Smooth muscle cell (in vitro differentiated cells): ENCODE measurements at regions not wholly inside any gene's neighbourhood (a gene's known extent, or its start where the extent isn't known, plus 50 kb on each side); places are given as distances from the start of the nearest gene placed in this dataset.

Experiments used
- DNase-seq: peaks from one replicate; lab custom pipeline; 2025; ENCODE audit not compliant: unreplicated experiment; lab: John Stamatoyannopoulos, UW
- H2AFZ ChIP-seq: fragments of 200-600 bp; sonication (generic); 2 replicates; pipeline ENCODE4 v1.6.0; 2016; ENCODE audit warnings: antibody characterized with exemption, low read depth, mild to moderate bottlenecking
- H3F3A ChIP-seq: fragments of 200-600 bp; sonication (generic); 2 replicates; pipeline ENCODE4 v1.6.0; 2017; ENCODE audit warnings: antibody characterized with exemption, low read depth
- H3K27ac ChIP-seq: fragments of 200-600 bp; sonication (generic); 2 replicates; pipeline ENCODE4 v1.5.1; 2016; ENCODE audit warnings: low read depth, mild to moderate bottlenecking
- H3K27me3 ChIP-seq: fragments of 200-600 bp; sonication (generic); 2 replicates; pipeline ENCODE4 v1.6.1; 2016; ENCODE audit warnings: low read depth, mild to moderate bottlenecking
- H3K36me3 ChIP-seq: fragments of 200-600 bp; sonication (generic); 2 replicates; pipeline ENCODE4 v1.5.1; 2016; ENCODE audit warnings: low read depth
- H3K4me1 ChIP-seq: fragments of 200-600 bp; sonication (generic); 2 replicates; pipeline ENCODE4 v1.5.1; 2016; ENCODE audit warnings: low read depth
- H3K4me2 ChIP-seq: fragments of 200-600 bp; sonication (generic); 2 replicates; pipeline ENCODE4 v1.6.0; 2016; ENCODE audit warnings: mild to moderate bottlenecking
- H3K4me3 ChIP-seq: fragments of 200-600 bp; sonication (generic); 2 replicates; pipeline ENCODE4 v1.5.1; 2016; ENCODE audit warnings: mild to moderate bottlenecking
- H3K79me2 ChIP-seq: fragments of 200-600 bp; sonication (generic); 2 replicates; pipeline ENCODE4 v1.6.0; 2016; ENCODE audit warnings: low read depth, mild to moderate bottlenecking
- H3K9ac ChIP-seq: fragments of 200-600 bp; sonication (generic); 2 replicates; pipeline ENCODE4 v1.6.0; 2016; ENCODE audit warnings: low read depth
- H3K9me3 ChIP-seq: fragments of 200-600 bp; sonication (generic); replicated peaks from 2 replicates; pipeline ENCODE4 v1.5.1; 2016; ENCODE audit warnings: low read depth
- H4K20me1 ChIP-seq: fragments of 200-600 bp; sonication (generic); 2 replicates; pipeline ENCODE4 v1.6.0; 2016; ENCODE audit warnings: low read depth
- WGBS: methylation state at CpG from one replicate; pipeline ENCODE4 v1.1.7; 2016; ENCODE audit warnings: low lambda C conversion rate; 5-methylcytosine and 5-hydroxymethylcytosine counted together
- TF ChIP-seq, protein P1 (sequence below): fragments of 200-600 bp; sonication (generic); IDR thresholded peaks from 2 replicates; pipeline ENCODE4 v1.5.1; 2017; ENCODE audit warnings: borderline replicate concordance, mild to moderate bottlenecking, antibody characterized with exemption; ENCODE audit not compliant: insufficient read depth, poor library complexity, severe bottlenecking

DNA sequence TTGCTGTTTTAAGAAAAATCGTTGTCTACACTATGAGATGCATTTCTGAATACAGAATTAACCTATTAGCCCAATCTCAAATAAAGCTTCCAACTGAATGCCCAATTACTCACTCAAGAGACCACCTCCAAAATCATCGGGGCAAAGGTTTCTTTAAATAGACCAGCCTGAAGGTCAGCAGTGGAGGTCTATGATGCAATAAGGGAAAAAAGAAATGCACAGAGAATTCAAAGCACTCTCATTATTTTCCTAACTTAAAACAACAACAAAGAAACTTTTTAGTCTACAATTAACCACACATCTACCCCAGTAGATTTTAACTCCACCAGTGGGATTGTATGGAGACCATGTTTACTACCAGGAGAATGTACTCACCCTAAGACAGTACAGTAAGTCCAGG is 657.7 kb upstream of the CCDC54 start:
- Histone ChIP-seq H3K36me3 (no peaks in the 10 kb centered on the region), H2AFZ (no peak overlapping the region), H3K27me3 (no peaks in the 10 kb centered on the region), H3K9me3 (no peaks in the 10 kb centered on the region), H4K20me1 (no peaks in the 10 kb centered on the region), H3K4me2 (no peak overlapping the region), H3K9ac (no peak overlapping the region), H3K4me3 (no peak overlapping the region), H3F3A (no peaks in the 10 kb centered on the region), H3K27ac (no peak overlapping the region), H3K79me2 (no peaks in the 10 kb centered on the region), H3K4me1 (no peaks in the 10 kb centered on the region)
- 68% methylated on average over 2 of the region's 2 CpGs for WGBS
- TF ChIP-seq, protein P1, sequence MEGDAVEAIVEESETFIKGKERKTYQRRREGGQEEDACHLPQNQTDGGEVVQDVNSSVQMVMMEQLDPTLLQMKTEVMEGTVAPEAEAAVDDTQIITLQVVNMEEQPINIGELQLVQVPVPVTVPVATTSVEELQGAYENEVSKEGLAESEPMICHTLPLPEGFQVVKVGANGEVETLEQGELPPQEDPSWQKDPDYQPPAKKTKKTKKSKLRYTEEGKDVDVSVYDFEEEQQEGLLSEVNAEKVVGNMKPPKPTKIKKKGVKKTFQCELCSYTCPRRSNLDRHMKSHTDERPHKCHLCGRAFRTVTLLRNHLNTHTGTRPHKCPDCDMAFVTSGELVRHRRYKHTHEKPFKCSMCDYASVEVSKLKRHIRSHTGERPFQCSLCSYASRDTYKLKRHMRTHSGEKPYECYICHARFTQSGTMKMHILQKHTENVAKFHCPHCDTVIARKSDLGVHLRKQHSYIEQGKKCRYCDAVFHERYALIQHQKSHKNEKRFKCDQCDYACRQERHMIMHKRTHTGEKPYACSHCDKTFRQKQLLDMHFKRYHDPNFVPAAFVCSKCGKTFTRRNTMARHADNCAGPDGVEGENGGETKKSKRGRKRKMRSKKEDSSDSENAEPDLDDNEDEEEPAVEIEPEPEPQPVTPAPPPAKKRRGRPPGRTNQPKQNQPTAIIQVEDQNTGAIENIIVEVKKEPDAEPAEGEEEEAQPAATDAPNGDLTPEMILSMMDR = no peak
- DNase-seq = no peak

DNA sequence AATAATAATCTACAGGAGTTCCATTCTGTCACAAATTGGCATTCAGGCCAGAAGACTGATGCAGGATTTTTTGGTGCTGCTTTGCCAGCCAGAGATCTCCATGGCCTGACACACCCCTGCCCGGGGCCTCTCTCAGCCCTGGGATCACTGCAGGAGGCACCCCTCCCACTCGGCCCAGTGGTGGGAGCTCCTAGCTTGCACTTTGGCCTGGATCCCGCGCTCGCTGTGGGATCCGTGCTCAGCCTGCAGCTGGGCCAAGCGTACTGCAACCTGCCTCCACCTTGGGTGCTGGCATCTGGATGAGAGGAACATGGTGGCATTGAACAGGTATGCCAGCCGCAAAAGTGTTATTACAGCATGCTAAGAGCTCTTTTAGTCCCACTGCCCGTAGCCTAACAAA is 656.7 kb upstream of the CCDC54 start:
- WGBS = 87% methylated on average over 9 of the region's 9 CpGs
- H3K27me3 ChIP-seq = no peaks in the 10 kb centered on the region
- H3K4me1 ChIP-seq = no peaks in the 10 kb centered on the region
- no peaks in the 10 kb centered on the region for H3K9me3 ChIP-seq
- no peak overlapping the region for H3K4me2 ChIP-seq
- no peak overlapping the region for H3K9ac ChIP-seq
- TF ChIP-seq, protein P1 = no peak
- H2AFZ ChIP-seq = no peak overlapping the region
- no peak overlapping the region for H3K4me3 ChIP-seq
- no peaks in the 10 kb centered on the region for H4K20me1 ChIP-seq
- no peaks in the 10 kb centered on the region for H3K79me2 ChIP-seq
- DNase-seq = no peak
- no peaks in the 10 kb centered on the region for H3F3A ChIP-seq
- H3K36me3 ChIP-seq = no peaks in the 10 kb centered on the region
- H3K27ac ChIP-seq = no peak overlapping the region

DNA sequence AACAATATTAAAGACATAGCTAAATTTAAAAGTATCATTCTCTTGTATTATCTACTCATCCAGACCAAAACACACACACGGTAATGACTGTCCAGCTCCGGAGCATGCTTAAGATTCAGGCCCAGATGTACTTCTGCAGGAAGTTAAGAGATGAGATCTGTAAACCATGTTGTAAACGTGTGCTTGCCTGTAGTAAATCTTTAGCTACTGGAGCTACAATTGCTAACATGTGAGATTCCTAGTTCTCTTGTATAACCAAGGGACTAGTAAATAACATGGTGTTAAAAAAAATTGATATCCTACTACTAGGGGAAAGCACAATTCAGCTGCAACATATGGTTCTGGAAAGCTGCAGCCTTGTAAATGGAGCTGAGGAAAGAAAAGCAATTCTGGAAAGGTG is 651.7 kb upstream of the CCDC54 start:
- H3K79me2 ChIP-seq = no peaks in the 10 kb centered on the region
- H3F3A ChIP-seq = no peaks in the 10 kb centered on the region
- H3K36me3 ChIP-seq = no peaks in the 10 kb centered on the region
- no peak overlapping the region for H3K9ac ChIP-seq
- H4K20me1 ChIP-seq = no peaks in the 10 kb centered on the region
- no peak overlapping the region for H3K27ac ChIP-seq
- no peak overlapping the region for H3K4me2 ChIP-seq
- H3K4me1 ChIP-seq = peaks cover 8% of the 10 kb centered on the region
- H3K4me3 ChIP-seq = no peak overlapping the region
- TF ChIP-seq, protein P1 = no peak
- no peak for DNase-seq
- no peaks in the 10 kb centered on the region for H3K9me3 ChIP-seq
- no peak overlapping the region for H2AFZ ChIP-seq
- H3K27me3 ChIP-seq = no peaks in the 10 kb centered on the region
- WGBS = 39% methylated on average over 3 of the region's 3 CpGs

DNA sequence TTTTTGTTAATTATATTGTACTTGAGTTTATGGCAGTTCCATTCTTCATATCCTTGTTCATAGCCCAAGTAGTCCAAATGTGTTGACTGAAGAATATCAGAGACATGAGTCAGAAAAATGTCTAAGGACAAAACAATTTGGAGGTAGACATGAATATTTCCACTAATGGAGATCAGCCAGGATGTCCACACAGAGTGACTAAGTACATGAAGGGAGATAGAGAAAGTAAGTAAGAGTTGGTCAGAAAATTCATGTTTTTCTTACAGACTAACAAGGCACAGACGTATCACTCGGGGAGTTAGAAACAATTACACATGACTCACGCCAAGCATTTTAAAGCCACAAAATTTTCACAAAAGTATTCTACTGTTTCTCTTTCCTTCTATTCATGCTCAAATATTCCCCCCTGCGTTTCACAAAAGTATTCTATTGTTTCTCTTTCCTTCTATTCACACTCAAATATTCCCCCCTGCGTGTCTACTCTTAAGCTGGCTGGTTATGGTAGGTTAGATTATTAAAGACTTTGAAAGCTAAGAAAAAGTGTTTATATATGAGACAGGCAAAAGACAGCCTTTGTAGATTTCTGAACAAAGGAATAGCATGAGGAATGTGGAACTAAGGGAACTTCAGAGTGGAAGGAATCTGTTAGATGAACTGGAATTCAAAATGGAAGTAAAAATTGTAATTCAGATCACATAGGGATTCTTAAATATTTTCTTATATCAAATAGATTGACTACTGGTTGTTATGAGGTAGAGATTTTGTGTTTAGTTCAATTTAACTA is 648.7 kb upstream of the CCDC54 start:
- no peaks in the 10 kb centered on the region for H3K36me3 ChIP-seq
- DNase-seq = no peak
- peak overlapping the region; percentile 73 for H3K4me2 ChIP-seq
- peak overlapping the region; percentile 79 for H2AFZ ChIP-seq
- peak overlapping the region; percentile 66 for H3K9ac ChIP-seq
- no peaks in the 10 kb centered on the region for H3K79me2 ChIP-seq
- TF ChIP-seq, protein P1 = no peak
- H3K27me3 ChIP-seq = no peaks in the 10 kb centered on the region
- 27% methylated on average over 5 of the region's 5 CpGs for WGBS
- H3K27ac ChIP-seq = peak overlapping the region; percentile 94
- peaks cover 8% of the 10 kb centered on the region for H3K4me1 ChIP-seq
- no peak overlapping the region for H3K4me3 ChIP-seq
- H3F3A ChIP-seq = no peaks in the 10 kb centered on the region
- no peaks in the 10 kb centered on the region for H4K20me1 ChIP-seq
- no peaks in the 10 kb centered on the region for H3K9me3 ChIP-seq
